ENCODE measurements at regions not wholly inside any gene's neighbourhood (a gene's known extent, or its start where the extent isn't known, plus 50 kb on each side); places are given as distances from the start of the nearest gene placed in this dataset.
"Not testable (repeated sequence)": the region's sequence is repeated elsewhere in the genome, so short reads cannot be mapped to it uniquely, and the experiment has no call there.

DNA sequence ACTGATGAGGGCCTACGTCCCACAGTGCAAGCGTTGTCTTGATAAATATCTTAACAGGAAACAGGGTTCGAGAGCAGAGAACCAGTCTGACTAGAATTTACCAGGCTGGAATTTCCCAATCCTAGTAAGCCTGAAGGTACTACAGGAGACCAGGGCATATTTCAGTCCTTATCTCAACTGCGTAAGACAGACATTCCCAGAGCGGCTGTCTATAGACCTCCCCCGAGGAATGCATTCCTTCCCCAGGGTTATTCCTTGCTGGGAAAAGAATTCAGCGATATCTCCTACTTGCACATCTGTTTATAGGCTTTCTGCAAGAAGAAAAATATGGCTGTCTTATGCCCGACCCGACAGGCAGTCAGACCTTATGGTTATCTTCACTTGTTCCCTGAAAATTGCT is 1074.1 kb upstream of the CELF4 start:
- TF ChIP-seq POLR2AphosphoS5 (IDR thresholded peaks at IDR 0.05) = not testable (repeated sequence)
- TF ChIP-seq, protein P1, sequence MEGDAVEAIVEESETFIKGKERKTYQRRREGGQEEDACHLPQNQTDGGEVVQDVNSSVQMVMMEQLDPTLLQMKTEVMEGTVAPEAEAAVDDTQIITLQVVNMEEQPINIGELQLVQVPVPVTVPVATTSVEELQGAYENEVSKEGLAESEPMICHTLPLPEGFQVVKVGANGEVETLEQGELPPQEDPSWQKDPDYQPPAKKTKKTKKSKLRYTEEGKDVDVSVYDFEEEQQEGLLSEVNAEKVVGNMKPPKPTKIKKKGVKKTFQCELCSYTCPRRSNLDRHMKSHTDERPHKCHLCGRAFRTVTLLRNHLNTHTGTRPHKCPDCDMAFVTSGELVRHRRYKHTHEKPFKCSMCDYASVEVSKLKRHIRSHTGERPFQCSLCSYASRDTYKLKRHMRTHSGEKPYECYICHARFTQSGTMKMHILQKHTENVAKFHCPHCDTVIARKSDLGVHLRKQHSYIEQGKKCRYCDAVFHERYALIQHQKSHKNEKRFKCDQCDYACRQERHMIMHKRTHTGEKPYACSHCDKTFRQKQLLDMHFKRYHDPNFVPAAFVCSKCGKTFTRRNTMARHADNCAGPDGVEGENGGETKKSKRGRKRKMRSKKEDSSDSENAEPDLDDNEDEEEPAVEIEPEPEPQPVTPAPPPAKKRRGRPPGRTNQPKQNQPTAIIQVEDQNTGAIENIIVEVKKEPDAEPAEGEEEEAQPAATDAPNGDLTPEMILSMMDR (IDR thresholded peaks at IDR 0.05) = not testable (repeated sequence)

Data from sigmoid colon (tissue), 4 donors.